Natural killer cell (primary cell): ENCODE measurements at regions not wholly inside any gene's neighbourhood (a gene's known extent, or its start where the extent isn't known, plus 50 kb on each side); places are given as distances from the start of the nearest gene placed in this dataset.

Source experiments
- ATAC-seq, 3 donors: fragments of 150-1000 bp in 2 of 3; fragments of 200-7000 bp in 1 of 3; cut with Tn5 transposase; 1 replicate in 1 of 3; 2 replicates in 2 of 3; pipeline ENCODE4 v1.10.0; 2021; ENCODE audit warnings: mild to moderate bottlenecking in 2 of 3, moderate library complexity in 2 of 3
- DNase-seq, 2 donors: peaks; one replicate each; pipeline versions ENCODE4 v3.0.0 to v3.0.0-alpha.2; 2013 to 2021; ENCODE audit warnings: mixed read lengths in 1 of 2
- H3K27ac ChIP-seq: one replicate; pipeline ENCODE4 v1.5.1; 2013; ENCODE audit warnings: mild to moderate bottlenecking, low read length
- H3K27me3 ChIP-seq: one replicate; pipeline ENCODE4 v1.6.1; 2013; ENCODE audit warnings: low read length; ENCODE audit not compliant: control insufficient read depth, insufficient read depth
- H3K36me3 ChIP-seq: one replicate; pipeline ENCODE4 v1.6.1; 2013; ENCODE audit warnings: low read length; ENCODE audit not compliant: control insufficient read depth, insufficient read depth
- H3K4me1 ChIP-seq: one replicate; pipeline ENCODE4 v1.6.1; 2013; ENCODE audit warnings: low read length; ENCODE audit not compliant: control insufficient read depth, insufficient read depth
- H3K4me3 ChIP-seq: one replicate; pipeline ENCODE4 v1.5.1; 2013; ENCODE audit warnings: low read length
- H3K9me3 ChIP-seq: one replicate; pipeline ENCODE4 v1.6.1; 2013; ENCODE audit warnings: low read length; ENCODE audit not compliant: control insufficient read depth, insufficient read depth
- H3K27ac Mint-ChIP-seq, 2 donors: one replicate each; pipeline ENCODE4 v1.8.0; 2022; ENCODE audit warnings: mild to moderate bottlenecking in 2 of 2, mixed read lengths in 2 of 2, moderate library complexity in 1 of 2
- H3K27me3 Mint-ChIP-seq, 2 donors: one replicate each; pipeline ENCODE4 v1.8.0; 2022; ENCODE audit warnings: low read depth in 2 of 2, mixed read lengths in 2 of 2
- H3K36me3 Mint-ChIP-seq: one replicate; pipeline ENCODE4 v1.8.0; 2022; ENCODE audit warnings: mixed read lengths
- H3K4me1 Mint-ChIP-seq, 2 donors: one replicate each; pipeline ENCODE4 v1.8.0; 2022; ENCODE audit warnings: mixed read lengths in 2 of 2
- H3K4me3 Mint-ChIP-seq: one replicate; pipeline ENCODE4 v1.8.0; 2022; ENCODE audit warnings: mild to moderate bottlenecking, moderate library complexity, mixed read lengths
- H3K9me3 Mint-ChIP-seq, 2 donors: one replicate each; pipeline ENCODE4 v1.8.0; 2022; ENCODE audit warnings: mixed read lengths in 2 of 2
- CTCF ChIP-seq: fragments of 200-600 bp; IDR thresholded peaks from one replicate; pipeline ENCODE4 v1.8.0; 2022; ENCODE audit warnings: antibody characterized with exemption
- WGBS: methylation state at CpG from one replicate; pipeline ENCODE4 v1.1.7; 2013; ENCODE audit warnings: missing lambda C conversion rate; ENCODE audit not compliant: insufficient coverage; 5-methylcytosine and 5-hydroxymethylcytosine counted together
- intact Hi-C: fragments of 100-400 bp; cut with micrococcal nuclease; formaldehyde crosslinking; loops from one replicate; pipeline ENCODE4 v1.14.2; 2022

GRCh38 chr16:86382067-86382773 is 128.1 kb upstream of the FOXF1 start:
- Histone ChIP-seq H3K9me3 (no peaks in the 10 kb centered on the region), H3K36me3 (no peaks in the 10 kb centered on the region), H3K4me1 (no peaks in the 10 kb centered on the region), H3K27me3 (no peaks in the 10 kb centered on the region), H3K27ac (no peak overlapping the region), H3K4me3 (no peak overlapping the region)
- intact Hi-C loops: no loop called here
- Mint-ChIP-seq H3K36me3 (no peaks in the 10 kb centered on the region), H3K9me3 (no peaks in the 10 kb centered on the region), H3K4me3 (no peak overlapping the region), H3K27me3 (peaks cover 10 to 11% of the 10 kb centered on the region in 2 donors), H3K4me1 (peaks cover 0 to 4% of the 10 kb centered on the region in 2 donors), H3K27ac (no peak overlapping the region)
- 74% methylated on average over 17 of the region's 17 CpGs for WGBS
- no peak for TF ChIP-seq CTCF
- peak in 1 of 3 donors; percentile 15 for ATAC-seq
- no peak for DNase-seq

GRCh38 chr16:86382774-86383407 is 127.4 kb upstream of the FOXF1 start:
- WGBS: 76% methylated on average over 15 of the region's 15 CpGs
- Mint-ChIP-seq H3K4me1 (peaks cover 0 to 4% of the 10 kb centered on the region in 2 donors), H3K27ac (no peak overlapping the region), H3K36me3 (no peaks in the 10 kb centered on the region), H3K9me3 (no peaks in the 10 kb centered on the region), H3K4me3 (no peak overlapping the region), H3K27me3 (peaks cover 10 to 13% of the 10 kb centered on the region in 2 donors)
- Histone ChIP-seq H3K27ac (no peak overlapping the region), H3K27me3 (no peaks in the 10 kb centered on the region), H3K9me3 (no peaks in the 10 kb centered on the region), H3K4me3 (no peak overlapping the region), H3K4me1 (no peaks in the 10 kb centered on the region), H3K36me3 (no peaks in the 10 kb centered on the region)
- ATAC-seq (no peak), DNase-seq (no peak)
- TF ChIP-seq CTCF: no peak
- intact Hi-C loops: no loop called here

- intact Hi-C loops: no loop called here
Observed at GRCh38 chr16:86383488-86384262, 126.7 kb upstream of the FOXF1 start.

More at GRCh38 chr16:86383488-86384262, 126.7 kb upstream of the FOXF1 start:
- ATAC-seq (no peak), DNase-seq (no peak)
- Mint-ChIP-seq H3K27ac (no peak overlapping the region), H3K4me3 (no peak overlapping the region), H3K4me1 (peaks cover 0 to 4% of the 10 kb centered on the region in 2 donors), H3K27me3 (peaks cover 11 to 15% of the 10 kb centered on the region in 2 donors), H3K9me3 (no peaks in the 10 kb centered on the region), H3K36me3 (no peaks in the 10 kb centered on the region)
- Histone ChIP-seq H3K36me3 (no peaks in the 10 kb centered on the region), H3K27ac (no peak overlapping the region), H3K4me3 (no peak overlapping the region), H3K9me3 (no peaks in the 10 kb centered on the region), H3K27me3 (no peaks in the 10 kb centered on the region), H3K4me1 (no peaks in the 10 kb centered on the region)
- no peak for TF ChIP-seq CTCF
- 50% methylated on average over 6 of the region's 7 CpGs for WGBS
